HG03196 (cell line): ENCODE measurements at regions not wholly inside any gene's neighbourhood (a gene's known extent, or its start where the extent isn't known, plus 50 kb on each side); places are given as distances from the start of the nearest gene placed in this dataset.
A peak's percentile ranks its signal among the peaks of the same experiment; 100 is the strongest.
"Not testable (repeated sequence)": the region's sequence is repeated elsewhere in the genome, so short reads cannot be mapped to it uniquely, and the experiment has no call there.

Source experiments
- ATAC-seq: cut with Tn5 transposase; IDR thresholded peaks from one replicate; pipeline ENCODE4 v1.9.1; 2021; ENCODE audit not compliant: unreplicated experiment

GRCh38 chr10:23543691-23544380 is 105.0 kb downstream of the OTUD1 start:
- no peak for ATAC-seq

GRCh38 chr10:23545866-23546265 is 107.0 kb downstream of the OTUD1 start:
- ATAC-seq: not testable (repeated sequence)

- ATAC-seq: no peak
Measured at GRCh38 chr10:23556727-23557440, 118.0 kb downstream of the OTUD1 start.

- no peak for ATAC-seq
Measured at GRCh38 chr10:23557777-23558176, 118.9 kb downstream of the OTUD1 start.

GRCh38 chr10:23558361-23558799 is 119.5 kb downstream of the OTUD1 start:
- no peak for ATAC-seq

- ATAC-seq: no peak
Measured at GRCh38 chr10:23568996-23569395, 130.1 kb downstream of the OTUD1 start.

GRCh38 chr10:23571884-23572283 is 133.0 kb downstream of the OTUD1 start:
- no peak for ATAC-seq

- ATAC-seq: no peak
Measured at GRCh38 chr10:23581906-23582450, 143.1 kb downstream of the OTUD1 start.

GRCh38 chr10:23584396-23584795 is 145.5 kb downstream of the OTUD1 start:
- ATAC-seq: no peak

- no peak for ATAC-seq
Measured at GRCh38 chr10:23585186-23585585, 146.3 kb downstream of the OTUD1 start.

- ATAC-seq: no peak
Measured at GRCh38 chr10:23585666-23586065, 146.8 kb downstream of the OTUD1 start.

- ATAC-seq: not testable (repeated sequence)
Measured at GRCh38 chr10:23595278-23595677, 156.4 kb downstream of the OTUD1 start.

- ATAC-seq: no peak
Measured at GRCh38 chr10:23604613-23605012, 165.7 kb downstream of the OTUD1 start.

- ATAC-seq: no peak
Measured at GRCh38 chr10:23606456-23606855, 167.6 kb downstream of the OTUD1 start.

- no peak for ATAC-seq
Measured at GRCh38 chr10:23608926-23609325, 170.1 kb downstream of the OTUD1 start.

GRCh38 chr10:23610626-23611307 is 171.9 kb downstream of the OTUD1 start:
- no peak for ATAC-seq

- no peak for ATAC-seq
Measured at GRCh38 chr10:23611308-23612029, 172.6 kb downstream of the OTUD1 start.

GRCh38 chr10:23613900-23614299 is 175.0 kb downstream of the OTUD1 start:
- peak; percentile 72 for ATAC-seq

- peak; percentile 42 for ATAC-seq
Measured at GRCh38 chr10:23614483-23614882, 175.6 kb downstream of the OTUD1 start.

- ATAC-seq: no peak
Measured at GRCh38 chr10:23630376-23630775, 191.5 kb downstream of the OTUD1 start.

- ATAC-seq: no peak
Measured at GRCh38 chr10:23630885-23631284, 192.0 kb downstream of the OTUD1 start.
